ENCODE measurements at regions not wholly inside any gene's neighbourhood (a gene's known extent, or its start where the extent isn't known, plus 50 kb on each side); places are given as distances from the start of the nearest gene placed in this dataset.
A peak's percentile ranks its signal among the peaks of the same experiment; 100 is the strongest.

DNA sequence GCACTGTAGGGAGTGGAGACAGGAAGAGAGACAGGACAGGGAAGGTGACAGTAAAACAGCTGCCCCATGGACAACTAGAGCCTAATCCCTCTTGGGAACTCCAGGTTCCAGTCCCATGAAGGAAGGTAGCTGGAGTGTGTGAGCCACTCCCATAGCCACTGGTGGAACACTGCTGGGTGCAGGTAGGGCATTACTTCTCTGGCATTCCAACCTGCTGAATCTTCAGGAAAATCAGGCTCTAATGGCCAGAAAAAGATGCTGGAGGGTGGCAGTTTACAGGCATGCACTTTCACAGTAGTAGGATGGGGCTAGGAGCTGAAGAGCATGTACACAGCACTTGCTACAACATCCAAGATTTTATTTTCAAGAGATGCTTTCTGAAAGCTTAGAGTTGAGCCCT lies 259.4 kb downstream of the AUH start:
- DNase-seq, result no peak

DNA sequence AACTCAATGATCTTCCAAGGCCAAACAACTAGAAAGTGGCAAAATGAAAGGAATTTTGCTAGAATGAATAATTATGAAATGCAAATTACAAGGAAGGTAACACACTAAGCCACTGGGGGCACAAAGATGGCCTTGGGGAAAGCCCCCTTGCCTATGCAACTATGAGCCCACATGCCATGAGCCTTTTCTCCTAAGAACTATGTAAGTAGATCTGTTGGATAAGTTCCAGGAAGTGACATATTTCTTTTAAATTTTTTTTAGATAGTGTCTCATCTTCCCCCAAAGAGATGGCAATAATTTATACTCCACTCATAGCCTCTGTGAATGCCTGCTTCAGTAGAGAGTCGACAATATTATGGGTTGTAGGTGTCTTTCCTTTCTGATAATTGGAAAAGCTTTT lies 257.8 kb downstream of the AUH start:
- no peak for DNase-seq

DNA sequence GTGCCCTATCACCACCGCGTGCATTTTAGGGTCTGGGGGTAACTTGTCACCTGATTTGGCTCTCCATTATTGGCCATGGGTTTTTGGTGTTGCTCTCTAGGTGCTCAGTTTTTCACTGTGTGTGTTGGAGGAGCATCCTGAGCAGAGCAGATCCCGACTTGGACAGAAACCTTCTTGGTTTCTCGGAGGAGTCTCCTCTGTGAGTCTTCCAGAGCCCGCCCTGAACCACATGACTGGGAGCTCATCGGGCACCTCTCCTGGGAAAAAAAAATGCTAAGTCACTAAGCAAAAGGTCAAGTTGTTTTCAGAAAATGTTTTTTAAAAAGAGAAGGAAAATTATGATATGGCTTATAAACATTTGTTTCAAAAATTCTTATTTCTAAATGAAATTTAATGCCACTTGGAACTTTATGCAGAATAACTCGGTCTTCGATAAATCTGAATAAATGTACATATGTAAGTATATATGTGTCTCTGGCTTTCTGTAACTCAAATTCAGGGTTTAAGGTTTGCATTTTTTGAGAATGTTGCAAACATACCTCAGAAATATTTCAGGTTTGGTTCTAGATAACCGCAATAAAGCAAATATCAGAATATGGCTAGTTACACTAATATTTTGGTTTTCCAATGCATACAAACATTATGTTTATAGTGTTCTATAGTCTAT lies 255.2 kb downstream of the AUH start:
- DNase-seq, result no peak

DNA sequence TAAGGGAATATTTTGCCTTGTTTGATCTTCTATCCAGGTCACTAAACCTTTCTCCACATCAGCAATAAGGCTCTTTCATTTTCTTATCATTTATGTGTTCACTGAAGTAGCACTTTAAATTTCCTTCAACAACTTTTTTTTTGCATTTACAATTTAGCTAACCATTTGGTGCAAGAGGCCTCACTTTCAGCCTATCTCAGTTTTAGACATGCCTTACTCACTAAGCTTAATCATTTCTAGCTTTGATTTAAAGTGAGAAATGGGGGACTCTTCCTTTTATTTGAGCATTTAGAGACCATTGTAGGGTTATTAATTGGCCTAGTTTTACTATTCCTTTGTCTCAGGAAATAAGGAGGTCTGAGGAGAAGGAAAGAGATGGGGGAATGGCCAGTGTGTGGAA lies 250.5 kb downstream of the AUH start:
- DNase-seq, result no peak

DNA sequence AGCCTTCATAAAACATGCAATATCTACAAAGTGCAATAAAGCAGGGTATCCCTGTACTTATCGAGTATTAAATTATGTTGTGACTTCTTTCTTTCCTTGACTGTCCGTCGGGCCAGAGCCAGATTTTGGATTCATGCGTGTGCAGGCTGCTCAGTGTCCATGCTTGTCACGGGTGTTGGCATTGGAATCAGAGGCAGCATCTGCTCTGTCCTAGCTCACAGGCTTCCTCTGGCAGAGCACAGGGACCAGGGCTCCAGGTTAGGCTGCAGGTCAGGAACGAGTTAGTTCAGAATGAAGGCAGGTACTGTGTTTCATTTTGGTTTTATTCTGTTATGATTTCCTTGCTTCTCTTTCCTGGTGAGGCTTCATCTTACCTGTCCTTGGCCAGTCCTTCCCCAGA lies 249.8 kb downstream of the AUH start:
- no peak for DNase-seq

DNA sequence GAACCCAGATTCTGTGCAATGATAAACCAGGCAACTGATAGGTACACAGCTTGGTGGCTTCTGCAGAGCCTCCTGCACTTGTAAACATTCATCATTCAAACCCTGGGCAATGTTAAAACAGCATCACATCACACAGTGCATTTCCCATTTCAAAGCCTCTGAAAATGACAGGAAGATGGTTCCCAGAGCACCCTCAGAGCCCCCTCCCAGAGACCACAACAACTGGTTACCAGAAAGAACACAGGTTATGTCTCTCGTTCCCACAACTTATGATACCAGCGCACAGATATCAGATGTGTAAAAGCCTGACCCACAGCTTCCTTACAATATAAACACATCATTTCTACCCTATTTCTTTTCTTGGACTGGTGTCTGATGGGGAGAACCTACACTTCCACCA lies 248.7 kb downstream of the AUH start:
- no peak for DNase-seq

DNA sequence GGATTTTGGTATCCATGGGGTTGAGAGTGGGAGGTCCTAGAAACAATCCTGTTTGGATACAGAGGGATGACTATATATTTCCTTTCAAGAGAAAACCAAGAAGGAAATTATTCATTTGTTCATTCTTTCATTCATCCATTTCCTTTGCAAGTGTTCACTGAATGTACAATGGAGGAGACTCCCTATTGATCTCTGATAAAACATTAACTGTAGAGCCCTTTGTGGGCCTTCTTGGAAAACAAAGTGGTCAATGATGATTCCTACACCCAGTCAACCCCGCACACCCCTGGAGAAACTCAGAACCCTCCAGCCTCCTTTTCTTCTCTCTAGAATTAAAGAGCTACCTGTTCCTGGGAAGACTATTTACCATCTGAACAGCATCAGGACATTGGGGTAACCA lies 247.3 kb downstream of the AUH start:
- DNase-seq, result no peak

DNA sequence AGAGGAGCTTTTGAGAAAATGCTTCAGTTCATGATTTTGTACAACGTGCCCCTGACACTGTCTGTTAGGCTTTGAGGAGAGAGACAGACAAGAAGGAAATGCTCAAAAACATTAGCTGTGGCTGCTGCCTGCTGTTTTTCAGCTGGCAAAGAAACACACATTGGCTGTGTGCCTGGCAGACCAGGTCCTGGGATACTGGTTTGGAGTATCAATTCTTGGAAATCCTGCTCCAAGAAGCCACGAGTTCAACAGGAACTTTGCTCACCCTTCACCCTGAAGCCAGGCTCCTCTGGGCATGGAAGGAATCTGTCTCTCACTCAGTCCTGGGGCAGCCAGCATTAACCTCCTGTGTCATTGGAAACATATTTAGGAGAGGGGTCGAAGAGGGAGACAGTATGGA lies 245.5 kb downstream of the AUH start:
- no peak for DNase-seq

DNA sequence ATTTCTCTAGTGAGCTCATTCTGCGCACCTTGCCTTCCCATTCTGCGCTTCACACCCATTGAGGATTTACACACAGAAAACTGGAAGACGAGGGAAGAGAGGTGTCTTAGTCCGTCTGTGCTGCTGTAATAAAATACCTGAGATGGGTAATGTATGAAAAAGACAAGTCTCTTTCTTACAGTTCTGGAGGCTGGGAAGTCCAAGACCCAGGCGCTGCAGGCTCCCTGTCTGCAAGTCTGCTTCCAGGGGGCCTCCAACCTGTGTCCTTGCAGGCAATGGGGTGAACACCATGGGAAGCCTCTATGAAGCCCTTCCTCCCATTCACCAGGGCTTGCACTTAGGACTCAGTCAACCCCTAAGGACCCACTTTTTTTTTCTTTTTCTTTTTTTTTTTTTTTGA lies 245.0 kb downstream of the AUH start:
- DNase-seq, result no peak

DNA sequence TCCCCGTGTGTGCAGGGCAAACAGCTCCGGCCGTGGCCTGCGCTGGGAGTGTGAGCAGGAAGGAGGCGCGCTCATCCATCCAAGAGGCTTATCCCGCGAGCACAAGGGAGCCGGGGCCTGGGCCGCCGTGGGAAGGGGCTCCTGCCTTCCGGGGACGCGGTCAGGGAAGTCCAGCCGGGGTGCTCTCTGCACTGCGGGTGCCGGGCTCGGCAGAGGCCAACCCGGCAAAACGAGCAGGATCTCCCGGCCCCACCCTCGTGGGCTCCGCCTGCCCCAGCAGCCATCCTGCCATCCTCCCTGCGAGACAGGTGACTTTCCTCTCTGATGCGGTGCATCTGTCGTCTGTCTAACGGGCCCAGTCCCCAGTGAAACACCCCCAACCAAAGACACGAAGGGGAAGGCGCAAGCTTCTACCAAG lies 244.2 kb downstream of the AUH start:
- DNase-seq, result no peak

DNA sequence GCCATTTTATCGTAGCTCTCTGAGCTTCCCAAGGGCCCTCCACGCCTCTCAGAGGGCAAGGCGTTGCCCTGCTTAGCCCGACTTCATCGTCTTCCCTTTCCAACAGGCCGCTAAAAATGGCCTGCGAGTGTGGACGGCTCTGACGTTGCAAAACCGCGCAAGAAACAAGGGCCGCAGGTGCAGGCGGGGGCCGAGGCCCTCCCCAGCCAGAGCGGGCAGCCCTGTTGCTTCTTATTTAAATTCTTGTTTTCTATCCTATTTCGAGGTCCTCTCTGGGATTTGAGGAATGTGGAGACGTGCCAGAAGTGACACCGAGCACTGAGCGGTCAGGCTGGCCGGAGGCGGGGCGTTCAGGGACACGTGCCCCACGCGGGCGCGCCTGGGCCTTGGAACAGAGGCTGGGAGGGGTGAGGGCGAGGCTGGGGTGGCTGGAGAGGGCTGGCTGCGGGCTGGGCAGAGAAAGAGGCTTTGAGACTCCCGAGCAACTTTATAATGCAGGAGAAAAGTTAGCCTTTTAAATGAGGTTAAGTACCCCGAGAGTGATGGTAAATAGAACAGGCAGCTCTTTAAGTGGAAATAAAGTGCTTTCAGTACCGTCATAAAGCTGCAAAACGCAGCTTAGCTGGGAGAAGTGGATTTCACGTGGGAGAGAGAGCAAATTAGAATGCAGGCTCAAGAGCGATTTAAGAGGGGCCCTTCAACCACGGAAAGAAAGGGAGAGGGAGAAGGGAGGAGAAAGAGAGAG lies 243.6 kb downstream of the AUH start:
- no peak for DNase-seq

DNA sequence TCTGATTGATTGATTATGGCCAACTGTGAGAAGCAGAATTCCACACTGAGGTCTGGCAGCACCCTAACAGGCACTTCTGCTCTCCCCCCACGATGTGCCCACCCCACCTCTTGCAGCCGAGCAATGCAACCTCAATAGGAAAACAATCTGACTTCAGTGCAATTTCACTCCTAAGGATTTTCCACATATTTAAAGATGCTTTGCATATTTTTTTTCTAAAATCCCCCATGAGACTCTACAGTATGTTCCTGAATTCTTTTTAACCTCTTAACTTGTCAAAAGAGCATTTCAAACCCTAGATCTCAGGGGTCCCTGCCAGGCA lies 243.1 kb downstream of the AUH start:
- DNase-seq, result no peak

DNA sequence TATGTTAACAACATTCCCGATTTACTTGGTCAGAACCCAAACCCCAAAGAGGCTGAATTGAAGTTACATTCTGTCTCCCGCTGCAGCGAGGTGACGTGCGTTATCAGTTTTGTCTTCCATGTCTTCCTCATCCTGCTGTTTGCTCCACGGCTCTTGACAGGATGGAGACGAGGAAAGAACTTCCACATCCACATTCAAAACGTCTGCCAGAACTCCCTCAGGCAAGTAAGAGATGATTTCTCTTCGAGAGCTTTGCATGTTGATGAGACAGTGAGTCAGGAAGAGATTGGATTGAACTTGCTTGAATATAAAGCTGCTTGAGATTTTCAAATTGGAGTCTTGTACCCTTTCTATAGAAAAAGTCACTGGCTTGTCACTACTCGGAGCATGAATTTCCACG lies 242.6 kb downstream of the AUH start:
- DNase-seq, result no peak

DNA sequence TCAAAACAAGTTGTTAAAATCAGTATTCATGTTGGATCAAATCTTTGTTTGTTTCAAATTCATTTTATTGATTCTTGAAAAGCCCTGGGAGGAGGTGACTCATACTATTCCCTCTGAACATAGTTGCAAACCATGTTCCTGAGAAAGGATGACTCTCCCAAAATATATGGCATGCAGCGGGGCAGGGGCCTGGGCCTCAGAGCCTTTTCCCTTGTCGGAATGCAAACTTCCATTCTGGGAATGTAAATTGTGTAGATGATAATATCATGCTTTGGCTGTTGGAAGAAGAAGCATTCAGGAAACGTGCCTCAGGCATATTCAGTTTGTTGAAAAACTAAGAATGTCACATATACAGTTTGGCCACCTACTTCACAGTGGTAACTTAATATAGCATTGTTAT lies 242.0 kb downstream of the AUH start:
- no peak for DNase-seq

DNA sequence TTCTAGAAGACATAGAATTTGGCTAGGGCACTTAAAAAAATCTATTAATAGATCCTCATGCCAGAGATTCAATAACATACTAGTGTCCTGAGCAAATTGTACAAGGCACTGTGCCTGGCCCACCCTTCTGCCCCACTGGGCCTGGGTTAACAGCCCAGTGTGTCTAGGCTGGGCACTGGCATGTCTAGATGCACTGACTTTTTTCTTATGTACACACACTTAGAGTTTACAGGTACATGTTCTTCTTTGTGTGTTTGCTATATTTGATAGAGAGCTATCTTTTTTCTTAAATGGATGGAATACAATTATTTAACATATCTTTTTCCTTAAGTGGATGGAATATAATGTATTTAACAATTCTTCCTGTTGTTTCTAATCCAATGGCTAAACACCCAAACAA lies 241.5 kb downstream of the AUH start:
- DNase-seq, result no peak

DNA sequence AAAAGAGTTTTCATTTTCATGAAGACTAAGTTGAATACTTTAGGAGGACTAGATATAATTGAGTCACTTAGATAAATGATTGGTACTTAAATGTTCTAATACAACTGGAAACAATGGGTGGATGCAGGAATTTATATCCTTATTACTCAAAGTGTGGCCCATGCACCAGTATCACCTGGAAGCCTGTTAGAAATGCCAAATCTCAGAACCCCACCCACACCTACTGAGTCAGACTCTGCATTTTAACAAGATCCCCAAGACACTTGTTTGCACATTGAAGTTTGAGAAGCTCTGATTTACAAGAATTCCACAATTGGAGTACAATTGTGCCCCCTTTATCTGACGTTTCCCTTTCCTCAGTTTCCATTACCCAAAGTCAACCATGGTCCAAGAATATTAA lies 239.0 kb downstream of the AUH start:
- DNase-seq, result no peak

DNA sequence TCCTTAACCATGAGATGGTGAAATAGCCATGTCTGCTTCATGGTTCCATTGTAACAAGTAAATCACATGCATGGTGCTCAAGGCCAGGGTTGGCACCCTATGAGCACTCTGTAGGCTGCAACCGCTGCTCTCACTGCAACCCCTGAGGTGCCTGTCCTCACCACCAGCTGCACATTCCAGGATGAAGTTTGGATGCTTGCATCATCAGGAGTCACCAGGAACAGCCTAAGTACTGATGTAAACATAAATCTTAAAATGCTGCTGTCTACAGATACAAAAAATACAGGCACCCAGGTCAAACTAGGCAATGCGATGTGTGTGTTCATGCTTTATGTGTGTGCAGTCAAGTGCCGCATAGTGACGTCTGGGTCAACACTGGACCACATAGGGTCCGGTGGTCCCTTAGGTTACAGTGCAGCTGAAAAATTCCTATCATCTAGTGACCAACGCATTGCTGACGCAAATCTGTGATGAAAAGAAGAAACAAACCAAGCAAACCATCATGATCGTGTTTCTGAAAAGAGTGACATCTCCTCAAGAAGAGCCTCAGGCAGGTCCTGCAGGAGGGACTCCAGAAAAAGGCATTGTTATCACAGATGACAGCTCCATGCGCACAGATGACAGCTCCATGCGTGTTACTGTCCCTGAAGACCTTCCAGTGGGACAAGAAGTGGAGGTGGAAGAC lies 234.8 kb downstream of the AUH start:
- DNase-seq, result no peak

DNA sequence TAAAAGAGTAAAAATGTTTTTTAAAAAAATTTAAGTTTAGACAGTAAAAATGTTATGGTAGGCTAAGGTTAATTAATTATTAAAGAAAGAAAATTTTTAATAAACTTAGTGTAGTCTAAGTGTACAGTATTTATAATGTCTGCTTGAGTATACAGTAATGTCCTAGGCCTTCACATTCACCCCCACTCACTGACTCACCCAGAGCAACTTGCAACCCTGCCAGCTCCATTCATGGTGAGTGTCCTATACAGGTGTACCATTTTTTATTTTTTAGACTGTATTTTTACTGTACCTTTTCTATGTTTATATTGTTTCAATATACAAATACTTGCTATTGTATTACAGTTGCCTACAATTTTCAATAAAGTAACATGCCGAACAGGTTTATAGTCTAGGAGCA lies 234.1 kb downstream of the AUH start:
- DNase-seq, result no peak

DNA sequence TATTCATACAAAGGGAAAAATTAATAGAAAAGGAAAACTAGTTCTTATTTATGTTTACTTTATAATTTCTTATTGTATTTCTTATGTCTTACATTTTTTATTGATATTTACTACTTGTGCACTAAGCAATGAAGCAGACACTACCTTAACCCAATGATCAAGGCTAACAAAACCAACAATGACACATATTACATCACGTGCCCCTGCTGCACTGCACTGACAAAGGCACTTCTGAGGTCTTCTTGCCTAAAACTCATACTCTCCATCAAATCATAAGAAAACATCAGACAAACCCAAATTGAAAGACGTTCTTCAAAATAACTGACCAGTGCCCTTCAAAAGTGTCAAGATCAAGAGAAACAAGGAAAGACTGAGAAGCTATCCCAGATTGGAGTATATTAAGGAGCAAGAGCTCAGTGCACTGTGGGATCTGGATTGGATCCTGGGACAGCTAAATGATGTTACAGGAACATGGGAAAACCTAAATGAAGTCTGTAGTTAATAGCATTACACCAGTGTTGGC lies 230.9 kb downstream of the AUH start:
- DNase-seq, result no peak

DNA sequence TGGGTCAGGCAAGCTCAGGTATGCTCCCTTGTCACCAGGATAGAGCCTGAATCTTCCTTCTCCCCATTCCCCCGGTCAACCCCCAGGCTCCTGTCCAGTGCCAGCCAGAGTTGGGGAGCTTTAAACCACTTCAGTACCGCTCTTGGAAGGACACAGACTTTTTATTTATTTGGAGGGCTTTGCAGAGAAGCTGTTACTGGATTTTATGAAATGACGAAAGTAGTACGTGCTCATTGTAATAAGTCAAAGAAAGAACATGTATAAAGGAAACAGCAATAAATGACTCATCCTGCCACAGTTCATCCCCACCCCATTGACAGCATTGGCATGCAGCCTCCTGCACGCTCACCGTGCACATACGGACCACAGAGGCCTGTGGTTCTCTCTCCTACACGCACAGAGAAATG lies 230.3 kb downstream of the AUH start:
- peak; percentile 85 for DNase-seq

DNA sequence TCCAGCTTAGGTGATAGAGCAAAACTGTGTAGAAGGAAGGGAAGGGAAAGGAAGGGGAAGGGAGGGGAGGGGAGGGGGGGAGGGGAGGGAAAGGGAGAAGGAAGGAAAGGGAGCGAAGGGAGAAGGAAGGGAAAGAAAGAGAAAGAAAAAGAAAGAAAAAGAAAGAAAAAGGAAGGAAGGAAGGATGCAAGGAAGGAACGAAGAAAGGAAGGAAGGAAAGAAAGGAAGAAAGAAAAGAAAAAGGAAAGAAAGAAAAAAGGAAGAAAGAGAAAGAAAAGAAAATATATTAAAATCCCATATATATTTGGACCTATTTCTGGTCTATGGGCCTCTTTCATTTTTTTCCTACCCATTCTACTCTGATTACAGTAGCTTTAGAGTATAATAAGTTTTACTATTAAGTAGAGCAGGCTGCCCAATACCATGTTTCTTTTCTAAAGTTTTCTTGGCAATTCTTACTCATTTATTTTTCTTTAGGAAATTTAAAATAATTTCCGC lies 229.1 kb downstream of the AUH start:
- DNase-seq, result no peak

DNA sequence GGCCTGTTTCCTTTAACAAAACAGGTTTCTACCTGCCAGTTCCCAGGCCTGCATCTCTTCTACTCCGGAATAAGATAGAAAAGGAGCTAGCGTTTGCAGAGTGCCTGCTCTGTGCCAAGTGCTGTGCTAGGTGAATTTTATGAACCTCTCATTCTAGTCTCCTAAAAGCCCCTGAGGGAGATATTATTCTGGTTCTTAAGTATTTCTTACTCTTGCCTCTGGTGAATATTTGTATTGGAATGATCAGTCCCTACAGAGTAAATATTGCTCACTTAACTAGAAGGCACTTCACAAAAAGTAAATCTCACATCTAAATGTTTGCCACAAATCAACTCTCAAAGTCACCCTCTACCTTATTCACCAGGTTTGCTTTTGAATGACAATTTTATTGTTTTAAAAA lies 227.1 kb downstream of the AUH start:
- no peak for DNase-seq

DNA sequence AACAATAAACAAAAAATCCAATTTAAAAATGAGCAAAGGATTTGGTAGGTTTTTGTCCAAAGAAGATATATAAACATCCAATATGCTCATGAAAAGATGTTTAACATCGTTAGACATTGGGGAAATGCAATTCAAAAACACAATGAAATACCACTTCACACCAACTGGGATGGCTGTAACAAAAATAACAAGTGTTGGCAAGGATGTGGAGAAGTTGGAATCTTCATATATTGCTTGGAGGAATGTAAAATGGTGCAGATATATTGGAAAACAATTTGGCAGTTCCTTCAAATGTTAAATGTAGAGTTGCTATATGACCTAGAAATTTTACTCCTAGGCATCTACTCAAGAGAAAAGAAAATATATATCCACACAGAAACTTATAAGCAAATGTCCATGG lies 224.3 kb downstream of the AUH start:
- DNase-seq, result no peak

DNA sequence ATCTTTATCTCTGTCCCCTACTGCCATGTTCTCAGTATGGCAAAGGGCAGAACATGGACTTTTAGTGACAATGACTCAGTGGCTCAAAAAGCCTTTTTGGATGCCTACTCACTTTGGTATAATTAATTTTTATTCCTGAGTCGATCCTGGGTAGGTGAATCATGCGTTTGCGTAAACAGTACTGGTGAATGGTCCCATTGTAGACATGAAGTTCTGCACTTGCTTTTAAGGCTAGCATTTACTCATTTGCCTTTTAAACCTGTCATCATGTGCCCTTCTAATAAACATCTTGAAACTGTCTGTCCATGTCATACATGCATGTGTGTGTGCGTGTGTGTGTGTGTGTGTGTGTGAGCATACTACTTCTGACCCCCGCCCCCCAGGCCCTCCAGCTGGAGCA lies 223.0 kb downstream of the AUH start:
- no peak for DNase-seq
